ENCODE measurements at regions not wholly inside any gene's neighbourhood (a gene's known extent, or its start where the extent isn't known, plus 50 kb on each side); places are given as distances from the start of the nearest gene placed in this dataset.
"Not testable (repeated sequence)": the region's sequence is repeated elsewhere in the genome, so short reads cannot be mapped to it uniquely, and the experiment has no call there.

- TF ChIP-seq CTCF (IDR thresholded peaks at IDR 0.05; ENCODE audit: borderline replicate concordance, extremely low read depth, low read length, poor library complexity, severe bottlenecking); EZH2 (IDR thresholded peaks at IDR 0.05; ENCODE audit: borderline replicate concordance, low read depth, low read length, severe bottlenecking): not testable (repeated sequence)
These were observed 71.5 kb upstream of the PPP2R5C start for GRCh38 chr14:101689966-101690365.

All from DND-41 (cell line).